ENCODE measurements at regions not wholly inside any gene's neighbourhood (a gene's known extent, or its start where the extent isn't known, plus 50 kb on each side); places are given as distances from the start of the nearest gene placed in this dataset.

DNA sequence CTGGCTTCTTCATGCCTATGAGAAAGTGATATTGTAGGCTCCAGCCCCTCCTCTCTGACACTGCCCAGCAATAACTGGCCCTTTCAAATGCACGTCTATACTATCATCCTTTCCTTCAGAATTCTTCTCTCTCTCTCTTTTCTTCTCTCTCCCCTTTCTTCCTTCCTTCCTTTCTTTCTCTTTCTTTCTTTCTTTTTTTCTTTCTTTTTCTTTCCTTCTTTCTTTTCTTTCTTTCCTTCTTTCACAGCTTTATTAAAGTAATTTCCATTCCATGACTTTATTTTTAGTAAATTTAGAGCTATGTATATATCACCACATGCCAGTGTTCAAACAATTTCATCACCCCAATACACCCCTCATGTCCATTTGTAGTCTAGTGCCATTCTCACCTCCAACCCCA lies 302.1 kb downstream of the RPAP3 start:
- TF ChIP-seq, protein P1, sequence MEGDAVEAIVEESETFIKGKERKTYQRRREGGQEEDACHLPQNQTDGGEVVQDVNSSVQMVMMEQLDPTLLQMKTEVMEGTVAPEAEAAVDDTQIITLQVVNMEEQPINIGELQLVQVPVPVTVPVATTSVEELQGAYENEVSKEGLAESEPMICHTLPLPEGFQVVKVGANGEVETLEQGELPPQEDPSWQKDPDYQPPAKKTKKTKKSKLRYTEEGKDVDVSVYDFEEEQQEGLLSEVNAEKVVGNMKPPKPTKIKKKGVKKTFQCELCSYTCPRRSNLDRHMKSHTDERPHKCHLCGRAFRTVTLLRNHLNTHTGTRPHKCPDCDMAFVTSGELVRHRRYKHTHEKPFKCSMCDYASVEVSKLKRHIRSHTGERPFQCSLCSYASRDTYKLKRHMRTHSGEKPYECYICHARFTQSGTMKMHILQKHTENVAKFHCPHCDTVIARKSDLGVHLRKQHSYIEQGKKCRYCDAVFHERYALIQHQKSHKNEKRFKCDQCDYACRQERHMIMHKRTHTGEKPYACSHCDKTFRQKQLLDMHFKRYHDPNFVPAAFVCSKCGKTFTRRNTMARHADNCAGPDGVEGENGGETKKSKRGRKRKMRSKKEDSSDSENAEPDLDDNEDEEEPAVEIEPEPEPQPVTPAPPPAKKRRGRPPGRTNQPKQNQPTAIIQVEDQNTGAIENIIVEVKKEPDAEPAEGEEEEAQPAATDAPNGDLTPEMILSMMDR (IDR thresholded peaks at IDR 0.05), result no peak
- no peak for TF ChIP-seq ZFX (IDR thresholded peaks at IDR 0.05; ENCODE audit: borderline replicate concordance)
